ENCODE measurements at regions not wholly inside any gene's neighbourhood (a gene's known extent, or its start where the extent isn't known, plus 50 kb on each side); places are given as distances from the start of the nearest gene placed in this dataset.

GRCh38 chr12:46442239-46442638 lies 69.7 kb upstream of the SLC38A2 start:
- TF ChIP-seq FOXA1 (IDR thresholded peaks at IDR 0.05) (no peak), FOXM1 (IDR thresholded peaks at IDR 0.05; ENCODE audit: borderline replicate concordance) (no peak), BHLHE40 (IDR thresholded peaks at IDR 0.05; ENCODE audit: borderline replicate concordance) (no peak), SP1 (IDR thresholded peaks at IDR 0.05) (no peak), PKNOX1 (IDR thresholded peaks at IDR 0.05) (no peak)

All from HEK293T (cell line).